ENCODE measurements at regions not wholly inside any gene's neighbourhood (a gene's known extent, or its start where the extent isn't known, plus 50 kb on each side); places are given as distances from the start of the nearest gene placed in this dataset.

DNA sequence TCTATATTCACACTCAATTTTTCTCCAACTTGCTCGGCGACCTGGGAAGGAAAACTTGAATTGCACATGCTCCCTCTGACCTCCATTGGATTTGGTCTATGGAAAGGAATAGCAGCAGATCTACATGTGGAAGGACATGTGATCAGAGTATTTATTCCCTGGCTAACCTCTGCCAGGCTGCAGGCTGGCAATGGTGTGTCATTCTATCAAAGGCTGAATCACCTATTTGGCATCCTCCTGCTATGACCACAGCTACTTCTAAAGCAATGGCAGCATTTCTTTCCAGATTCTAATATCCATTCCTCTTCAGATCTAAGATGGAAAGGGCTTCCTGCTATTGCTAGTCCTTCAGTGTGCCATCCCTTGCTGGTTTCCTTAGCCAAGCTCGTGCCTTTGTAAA, 144.3 kb upstream of the FREM2 start:
- Histone ChIP-seq H3K14ac (ENCODE audit: low read length in 2 of 2) (no peak overlapping the region), H3K4me2 (ENCODE audit: low read length, poor library complexity, severe bottlenecking) (no peak overlapping the region), H2AK5ac (ENCODE audit: low read length, severe bottlenecking) (no peak overlapping the region), H3K9ac (ENCODE audit: low read length) (no peak overlapping the region), H2BK15ac (ENCODE audit: low read depth, poor library complexity, severe bottlenecking) (no peak overlapping the region), H3K27me3 (ENCODE audit: control insufficient read depth in 1 of 2, insufficient read depth in 1 of 2, low read length in 2 of 2) (no peaks in the 10 kb centered on the region), H2BK5ac (ENCODE audit: low read depth, low read length, poor library complexity, severe bottlenecking) (no peak overlapping the region), H3K4me3 (ENCODE audit: insufficient read depth in 1 of 2, low read depth in 1 of 2, low read length in 2 of 2) (no peak overlapping the region), H3K36me3 (ENCODE audit: control insufficient read depth in 1 of 2, insufficient read depth in 2 of 2, low read depth in 1 of 2, low read length in 2 of 2) (no peaks in the 10 kb centered on the region), H3K4ac (ENCODE audit: low read depth in 1 of 2, low read length in 2 of 2) (no peak overlapping the region), H2BK12ac (ENCODE audit: low read length in 2 of 2) (no peak overlapping the region), H3K27ac (ENCODE audit: low read length, poor library complexity, severe bottlenecking) (no peak overlapping the region), H3K79me1 (replicated peaks; ENCODE audit: low read length, poor library complexity, severe bottlenecking) (no peaks in the 10 kb centered on the region), H4K91ac (ENCODE audit: low read length) (no peak overlapping the region), H2BK120ac (ENCODE audit: low read depth, low read length) (no peak overlapping the region), H3K4me1 (ENCODE audit: control insufficient read depth, insufficient read depth, low read depth, low read length) (no peaks in the 10 kb centered on the region), H4K8ac (ENCODE audit: low read length) (no peak overlapping the region), H3K9me3 (ENCODE audit: control insufficient read depth, low read length) (no peaks in the 10 kb centered on the region), H3K23ac (ENCODE audit: low read length in 2 of 2) (no peak overlapping the region), H3K18ac (ENCODE audit: low read depth in 1 of 2, low read length in 2 of 2) (no peak overlapping the region), H2AFZ (ENCODE audit: low read depth, low read length) (no peak overlapping the region)
- DNase-seq, result no peak
- WGBS, result 61% methylated on average over 3 of the region's 3 CpGs

DNA sequence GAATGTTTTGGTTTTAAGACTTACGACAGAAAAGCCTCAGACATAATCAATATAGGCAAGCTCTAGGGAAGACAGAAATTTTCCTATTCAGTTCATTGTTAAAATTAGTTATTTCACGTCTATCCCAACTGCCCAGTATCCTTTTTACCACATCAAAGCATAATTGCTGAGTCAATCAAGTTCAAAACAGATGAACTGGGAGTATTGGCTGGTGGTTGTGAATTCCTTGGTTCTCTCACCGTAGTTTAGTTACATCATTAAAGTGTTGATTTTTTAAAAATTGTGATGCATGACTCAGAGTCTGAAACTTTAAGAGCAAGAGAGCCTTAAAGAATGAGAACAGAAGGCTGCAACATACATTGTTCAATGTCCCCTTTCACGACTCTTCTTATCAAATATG, 143.3 kb upstream of the FREM2 start:
- Histone ChIP-seq H2BK12ac (ENCODE audit: low read length in 2 of 2) (no peak overlapping the region), H3K27me3 (ENCODE audit: control insufficient read depth in 1 of 2, insufficient read depth in 1 of 2, low read length in 2 of 2) (no peaks in the 10 kb centered on the region), H3K79me1 (replicated peaks; ENCODE audit: low read length, poor library complexity, severe bottlenecking) (no peaks in the 10 kb centered on the region), H3K36me3 (ENCODE audit: control insufficient read depth in 1 of 2, insufficient read depth in 2 of 2, low read depth in 1 of 2, low read length in 2 of 2) (no peaks in the 10 kb centered on the region), H4K8ac (ENCODE audit: low read length) (no peak overlapping the region), H2BK5ac (ENCODE audit: low read depth, low read length, poor library complexity, severe bottlenecking) (no peak overlapping the region), H3K4ac (ENCODE audit: low read depth in 1 of 2, low read length in 2 of 2) (no peak overlapping the region), H2BK15ac (ENCODE audit: low read depth, poor library complexity, severe bottlenecking) (no peak overlapping the region), H3K14ac (ENCODE audit: low read length in 2 of 2) (no peak overlapping the region), H4K91ac (ENCODE audit: low read length) (no peak overlapping the region), H2AFZ (ENCODE audit: low read depth, low read length) (no peak overlapping the region), H3K23ac (ENCODE audit: low read length in 2 of 2) (no peak overlapping the region), H3K18ac (ENCODE audit: low read depth in 1 of 2, low read length in 2 of 2) (no peak overlapping the region), H3K9me3 (ENCODE audit: control insufficient read depth, low read length) (no peaks in the 10 kb centered on the region), H3K4me2 (ENCODE audit: low read length, poor library complexity, severe bottlenecking) (no peak overlapping the region), H3K4me3 (ENCODE audit: insufficient read depth in 1 of 2, low read depth in 1 of 2, low read length in 2 of 2) (no peak overlapping the region), H2BK120ac (ENCODE audit: low read depth, low read length) (no peak overlapping the region), H3K9ac (ENCODE audit: low read length) (no peak overlapping the region), H3K27ac (ENCODE audit: low read length, poor library complexity, severe bottlenecking) (no peak overlapping the region), H3K4me1 (ENCODE audit: control insufficient read depth, insufficient read depth, low read depth, low read length) (no peaks in the 10 kb centered on the region), H2AK5ac (ENCODE audit: low read length, severe bottlenecking) (no peak overlapping the region)
- 88% methylated on average over 2 of the region's 4 CpGs for WGBS
- no peak for DNase-seq

- no peak for DNase-seq
- Histone ChIP-seq H3K9me3 (ENCODE audit: control insufficient read depth, low read length) (no peaks in the 10 kb centered on the region), H2AFZ (ENCODE audit: low read depth, low read length) (no peak overlapping the region), H3K9ac (ENCODE audit: low read length) (no peak overlapping the region), H3K4me3 (ENCODE audit: insufficient read depth in 1 of 2, low read depth in 1 of 2, low read length in 2 of 2) (no peak overlapping the region), H2BK5ac (ENCODE audit: low read depth, low read length, poor library complexity, severe bottlenecking) (peak overlapping the region; percentile 62), H3K4me1 (ENCODE audit: control insufficient read depth, insufficient read depth, low read depth, low read length) (no peaks in the 10 kb centered on the region), H3K18ac (ENCODE audit: low read depth in 1 of 2, low read length in 2 of 2) (no peak overlapping the region), H2BK120ac (ENCODE audit: low read depth, low read length) (no peak overlapping the region), H4K91ac (ENCODE audit: low read length) (no peak overlapping the region), H4K8ac (ENCODE audit: low read length) (no peak overlapping the region), H3K4ac (ENCODE audit: low read depth in 1 of 2, low read length in 2 of 2) (no peak overlapping the region), H3K4me2 (ENCODE audit: low read length, poor library complexity, severe bottlenecking) (no peak overlapping the region), H3K27ac (ENCODE audit: low read length, poor library complexity, severe bottlenecking) (no peak overlapping the region), H3K27me3 (ENCODE audit: control insufficient read depth in 1 of 2, insufficient read depth in 1 of 2, low read length in 2 of 2) (no peaks in the 10 kb centered on the region), H3K14ac (ENCODE audit: low read length in 2 of 2) (no peak overlapping the region), H2AK5ac (ENCODE audit: low read length, severe bottlenecking) (no peak overlapping the region), H3K36me3 (ENCODE audit: control insufficient read depth in 1 of 2, insufficient read depth in 2 of 2, low read depth in 1 of 2, low read length in 2 of 2) (no peaks in the 10 kb centered on the region), H3K79me1 (replicated peaks; ENCODE audit: low read length, poor library complexity, severe bottlenecking) (no peaks in the 10 kb centered on the region), H3K23ac (ENCODE audit: low read length in 2 of 2) (no peak overlapping the region), H2BK12ac (ENCODE audit: low read length in 2 of 2) (no peak overlapping the region), H2BK15ac (ENCODE audit: low read depth, poor library complexity, severe bottlenecking) (no peak overlapping the region)
- WGBS, result 86% methylated on average over 1 of the region's 2 CpGs
Measured at GRCh38 chr13:38563739-38564138, 123.1 kb upstream of the FREM2 start.

- Histone ChIP-seq H2BK120ac (ENCODE audit: low read depth, low read length) (no peak overlapping the region), H3K23ac (ENCODE audit: low read length in 2 of 2) (no peak overlapping the region), H2BK5ac (ENCODE audit: low read depth, low read length, poor library complexity, severe bottlenecking) (peak overlapping the region; percentile 62), H3K27me3 (ENCODE audit: control insufficient read depth in 1 of 2, insufficient read depth in 1 of 2, low read length in 2 of 2) (no peaks in the 10 kb centered on the region), H3K4me1 (ENCODE audit: control insufficient read depth, insufficient read depth, low read depth, low read length) (no peaks in the 10 kb centered on the region), H3K79me1 (replicated peaks; ENCODE audit: low read length, poor library complexity, severe bottlenecking) (no peaks in the 10 kb centered on the region), H3K9me3 (ENCODE audit: control insufficient read depth, low read length) (no peaks in the 10 kb centered on the region), H4K91ac (ENCODE audit: low read length) (no peak overlapping the region), H3K27ac (ENCODE audit: low read length, poor library complexity, severe bottlenecking) (no peak overlapping the region), H2BK12ac (ENCODE audit: low read length in 2 of 2) (no peak overlapping the region), H3K9ac (ENCODE audit: low read length) (no peak overlapping the region), H2AK5ac (ENCODE audit: low read length, severe bottlenecking) (no peak overlapping the region), H4K8ac (ENCODE audit: low read length) (no peak overlapping the region), H3K4me3 (ENCODE audit: insufficient read depth in 1 of 2, low read depth in 1 of 2, low read length in 2 of 2) (no peak overlapping the region), H3K14ac (ENCODE audit: low read length in 2 of 2) (no peak overlapping the region), H2AFZ (ENCODE audit: low read depth, low read length) (no peak overlapping the region), H3K18ac (ENCODE audit: low read depth in 1 of 2, low read length in 2 of 2) (no peak overlapping the region), H3K4ac (ENCODE audit: low read depth in 1 of 2, low read length in 2 of 2) (no peak overlapping the region), H3K4me2 (ENCODE audit: low read length, poor library complexity, severe bottlenecking) (no peak overlapping the region), H3K36me3 (ENCODE audit: control insufficient read depth in 1 of 2, insufficient read depth in 2 of 2, low read depth in 1 of 2, low read length in 2 of 2) (no peaks in the 10 kb centered on the region), H2BK15ac (ENCODE audit: low read depth, poor library complexity, severe bottlenecking) (no peak overlapping the region)
- 81% methylated on average over 6 of the region's 7 CpGs for WGBS
- no peak for DNase-seq
Measured at GRCh38 chr13:38564256-38565150, 122.4 kb upstream of the FREM2 start.
